ENCODE measurements at regions not wholly inside any gene's neighbourhood (a gene's known extent, or its start where the extent isn't known, plus 50 kb on each side); places are given as distances from the start of the nearest gene placed in this dataset.
"Not testable (repeated sequence)": the region's sequence is repeated elsewhere in the genome, so short reads cannot be mapped to it uniquely, and the experiment has no call there.

DNA sequence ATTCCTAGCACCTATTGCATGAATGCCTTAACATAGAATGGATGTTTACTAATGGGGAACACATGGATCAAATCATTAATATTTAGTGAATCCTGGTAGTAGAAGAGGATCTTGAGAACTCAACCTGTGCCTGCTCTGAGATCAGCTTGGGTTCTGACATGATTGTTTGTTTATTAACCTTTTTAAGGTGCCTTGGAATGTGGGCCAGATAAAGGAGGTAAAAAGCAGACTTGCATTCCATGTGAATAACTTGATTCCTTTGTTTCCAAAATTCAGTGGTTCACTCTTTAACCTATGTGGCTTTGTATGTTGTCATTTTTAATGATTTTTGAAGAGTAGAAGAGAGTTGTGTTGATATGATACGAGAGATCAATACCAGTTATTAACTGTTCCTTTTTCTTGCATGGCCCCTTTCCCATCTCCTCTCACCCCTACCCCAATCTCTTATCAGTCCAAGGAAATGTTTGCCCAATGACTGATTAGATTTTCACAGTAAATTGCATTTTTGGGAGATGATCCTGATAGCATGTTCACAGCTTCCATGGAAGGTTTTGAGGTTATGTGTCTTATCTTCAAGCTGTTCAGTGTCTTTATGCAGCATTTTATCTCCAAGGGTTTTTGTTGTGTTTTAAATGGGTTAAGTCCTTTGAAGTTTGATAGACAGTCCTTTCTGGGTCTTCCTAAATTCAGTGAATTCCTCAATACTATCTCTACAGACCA, 193.7 kb upstream of the FRMD6 start:
- Mint-ChIP-seq H3K27ac (no peak overlapping the region), H3K4me1 (ENCODE audit: low read depth) (no peaks in the 10 kb centered on the region), H3K27me3 (peaks cover 9% of the 10 kb centered on the region), H3K36me3 (ENCODE audit: low read depth) (no peaks in the 10 kb centered on the region), H3K9me3 (peaks cover 4% of the 10 kb centered on the region), H3K4me3 (no peak overlapping the region)

DNA sequence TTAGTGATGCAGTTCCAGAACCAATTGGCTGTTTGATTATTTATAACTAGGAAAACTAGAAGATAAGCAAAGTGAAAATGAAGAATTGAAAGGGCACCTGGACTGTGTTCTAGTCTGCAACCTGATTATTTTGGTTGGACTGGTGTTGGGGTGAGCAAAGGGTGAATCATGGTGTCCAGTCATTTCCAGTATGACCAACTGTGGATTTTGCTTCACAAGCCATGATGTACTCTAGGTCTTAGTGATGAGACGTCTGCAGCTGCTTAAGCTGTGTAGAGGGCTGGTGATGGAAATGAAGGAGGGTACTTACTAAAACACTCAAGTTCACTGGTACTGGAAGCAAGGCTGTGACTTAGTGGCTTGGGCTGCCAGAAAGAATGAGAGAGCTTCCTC, 193.2 kb upstream of the FRMD6 start:
- H3K9me3 Mint-ChIP-seq: peaks cover 4% of the 10 kb centered on the region
- H3K4me1 Mint-ChIP-seq (ENCODE audit: low read depth): no peaks in the 10 kb centered on the region
- no peak overlapping the region for H3K4me3 Mint-ChIP-seq
- H3K27me3 Mint-ChIP-seq: peaks cover 9% of the 10 kb centered on the region
- H3K36me3 Mint-ChIP-seq (ENCODE audit: low read depth): no peaks in the 10 kb centered on the region
- H3K27ac Mint-ChIP-seq: no peak overlapping the region

DNA sequence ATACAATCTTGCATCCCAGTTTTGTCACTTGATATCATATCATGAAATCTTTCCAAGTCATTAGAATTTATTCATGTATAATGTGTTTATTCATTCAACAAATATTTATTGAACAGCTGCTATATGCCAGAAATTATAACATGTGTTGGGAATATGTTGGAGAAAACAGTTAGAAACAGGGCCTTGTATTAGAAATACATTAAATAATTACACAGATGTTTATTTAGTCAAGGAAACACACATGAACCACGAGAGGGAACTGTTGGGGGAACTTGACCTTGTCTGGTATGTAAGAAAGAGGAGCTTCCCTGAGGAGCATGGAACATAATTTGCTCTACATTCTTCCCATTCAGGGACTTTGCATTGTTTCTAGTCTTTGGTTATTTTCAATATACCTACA, 191.7 kb upstream of the FRMD6 start:
- no peak overlapping the region for H3K4me3 Mint-ChIP-seq
- H3K9me3 Mint-ChIP-seq: peaks cover 4% of the 10 kb centered on the region
- peaks cover 9% of the 10 kb centered on the region for H3K27me3 Mint-ChIP-seq
- no peaks in the 10 kb centered on the region for H3K36me3 Mint-ChIP-seq (ENCODE audit: low read depth)
- no peaks in the 10 kb centered on the region for H3K4me1 Mint-ChIP-seq (ENCODE audit: low read depth)
- H3K27ac Mint-ChIP-seq: no peak overlapping the region

GRCh38 chr14:51462182-51462581, 189.5 kb upstream of the FRMD6 start:
- peaks cover 3% of the 10 kb centered on the region for H3K27me3 Mint-ChIP-seq
- no peaks in the 10 kb centered on the region for H3K36me3 Mint-ChIP-seq (ENCODE audit: low read depth)
- no peaks in the 10 kb centered on the region for H3K9me3 Mint-ChIP-seq
- no peak overlapping the region for H3K4me3 Mint-ChIP-seq
- H3K27ac Mint-ChIP-seq: peak overlapping the region; percentile 19
- no peaks in the 10 kb centered on the region for H3K4me1 Mint-ChIP-seq (ENCODE audit: low read depth)

GRCh38 chr14:51462706-51463105, 189.0 kb upstream of the FRMD6 start:
- H3K4me1 Mint-ChIP-seq (ENCODE audit: low read depth): no peaks in the 10 kb centered on the region
- no peak overlapping the region for H3K4me3 Mint-ChIP-seq
- no peaks in the 10 kb centered on the region for H3K27me3 Mint-ChIP-seq
- H3K9me3 Mint-ChIP-seq: no peaks in the 10 kb centered on the region
- H3K36me3 Mint-ChIP-seq (ENCODE audit: low read depth): no peaks in the 10 kb centered on the region
- no peak overlapping the region for H3K27ac Mint-ChIP-seq

DNA sequence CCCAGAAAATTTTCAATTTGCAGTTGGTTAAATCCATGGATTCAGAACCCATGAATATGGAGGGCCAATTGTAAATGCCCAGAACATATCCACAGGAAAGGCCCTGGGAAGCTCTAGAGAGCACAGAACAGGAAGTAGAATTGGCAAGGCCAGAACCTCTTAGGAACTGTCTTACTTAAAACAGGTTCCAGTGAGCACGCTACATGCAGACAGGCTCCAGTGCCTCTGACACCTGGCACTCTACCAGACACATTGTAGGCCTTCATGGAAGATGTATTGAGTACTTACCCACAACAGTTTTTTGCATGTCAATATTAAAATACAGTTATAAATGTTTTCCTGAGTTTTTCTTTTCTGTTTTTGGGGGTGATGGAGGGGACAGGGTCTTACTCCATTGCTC, 188.2 kb upstream of the FRMD6 start:
- Mint-ChIP-seq H3K36me3 (ENCODE audit: low read depth) (no peaks in the 10 kb centered on the region), H3K27ac (no peak overlapping the region), H3K9me3 (no peaks in the 10 kb centered on the region), H3K4me3 (no peak overlapping the region), H3K4me1 (ENCODE audit: low read depth) (no peaks in the 10 kb centered on the region), H3K27me3 (no peaks in the 10 kb centered on the region)

DNA sequence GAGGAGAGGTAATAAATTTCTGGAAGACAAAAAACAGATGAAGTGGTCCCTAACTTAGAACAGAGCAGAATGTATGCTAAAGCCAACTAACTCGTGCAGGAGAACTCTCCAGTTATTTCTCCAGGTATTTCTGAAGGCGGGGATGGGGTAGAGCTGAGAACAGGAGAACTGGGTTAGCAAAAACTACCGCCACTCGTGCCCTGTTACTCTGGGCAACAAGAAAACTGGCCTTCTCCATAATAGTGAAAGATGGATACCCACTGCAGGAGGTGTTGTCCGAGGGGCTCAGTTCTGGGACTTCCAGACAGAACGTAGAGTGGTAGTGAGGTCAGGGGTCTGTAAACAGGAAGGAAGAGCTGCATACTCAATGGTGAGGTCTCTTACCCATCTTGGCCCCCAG, 187.3 kb upstream of the FRMD6 start:
- H3K4me3 Mint-ChIP-seq: no peak overlapping the region
- H3K27ac Mint-ChIP-seq: no peak overlapping the region
- H3K27me3 Mint-ChIP-seq: no peaks in the 10 kb centered on the region
- no peaks in the 10 kb centered on the region for H3K36me3 Mint-ChIP-seq (ENCODE audit: low read depth)
- no peaks in the 10 kb centered on the region for H3K9me3 Mint-ChIP-seq
- no peaks in the 10 kb centered on the region for H3K4me1 Mint-ChIP-seq (ENCODE audit: low read depth)

- Mint-ChIP-seq H3K36me3 (ENCODE audit: low read depth) (no peaks in the 10 kb centered on the region), H3K4me1 (ENCODE audit: low read depth) (no peaks in the 10 kb centered on the region), H3K27ac (no peak overlapping the region), H3K27me3 (no peaks in the 10 kb centered on the region), H3K4me3 (no peak overlapping the region), H3K9me3 (no peaks in the 10 kb centered on the region)
Observed at GRCh38 chr14:51465486-51465885, 186.2 kb upstream of the FRMD6 start.

- H3K4me3 Mint-ChIP-seq; H3K27ac Mint-ChIP-seq; H3K27me3 Mint-ChIP-seq; H3K4me1 Mint-ChIP-seq (ENCODE audit: low read depth); H3K9me3 Mint-ChIP-seq; H3K36me3 Mint-ChIP-seq (ENCODE audit: low read depth): not testable (repeated sequence)
Observed at GRCh38 chr14:51467392-51467791, 184.3 kb upstream of the FRMD6 start.

GRCh38 chr14:51468523-51468922, 183.2 kb upstream of the FRMD6 start:
- Mint-ChIP-seq H3K27ac (no peak overlapping the region), H3K4me1 (ENCODE audit: low read depth) (no peaks in the 10 kb centered on the region), H3K27me3 (peaks cover 4% of the 10 kb centered on the region), H3K4me3 (no peak overlapping the region), H3K36me3 (ENCODE audit: low read depth) (no peaks in the 10 kb centered on the region), H3K9me3 (no peaks in the 10 kb centered on the region)

GRCh38 chr14:51472881-51473280, 178.8 kb upstream of the FRMD6 start:
- Mint-ChIP-seq H3K36me3 (ENCODE audit: low read depth) (no peaks in the 10 kb centered on the region), H3K27me3 (peaks cover 16% of the 10 kb centered on the region), H3K4me1 (ENCODE audit: low read depth) (no peaks in the 10 kb centered on the region), H3K9me3 (no peaks in the 10 kb centered on the region), H3K4me3 (no peak overlapping the region), H3K27ac (no peak overlapping the region)

- Mint-ChIP-seq H3K4me3 (no peak overlapping the region), H3K27ac (no peak overlapping the region), H3K4me1 (ENCODE audit: low read depth) (no peaks in the 10 kb centered on the region), H3K9me3 (no peaks in the 10 kb centered on the region), H3K36me3 (ENCODE audit: low read depth) (no peaks in the 10 kb centered on the region), H3K27me3 (peaks cover 16% of the 10 kb centered on the region)
Observed at GRCh38 chr14:51473351-51473750, 178.4 kb upstream of the FRMD6 start.

DNA sequence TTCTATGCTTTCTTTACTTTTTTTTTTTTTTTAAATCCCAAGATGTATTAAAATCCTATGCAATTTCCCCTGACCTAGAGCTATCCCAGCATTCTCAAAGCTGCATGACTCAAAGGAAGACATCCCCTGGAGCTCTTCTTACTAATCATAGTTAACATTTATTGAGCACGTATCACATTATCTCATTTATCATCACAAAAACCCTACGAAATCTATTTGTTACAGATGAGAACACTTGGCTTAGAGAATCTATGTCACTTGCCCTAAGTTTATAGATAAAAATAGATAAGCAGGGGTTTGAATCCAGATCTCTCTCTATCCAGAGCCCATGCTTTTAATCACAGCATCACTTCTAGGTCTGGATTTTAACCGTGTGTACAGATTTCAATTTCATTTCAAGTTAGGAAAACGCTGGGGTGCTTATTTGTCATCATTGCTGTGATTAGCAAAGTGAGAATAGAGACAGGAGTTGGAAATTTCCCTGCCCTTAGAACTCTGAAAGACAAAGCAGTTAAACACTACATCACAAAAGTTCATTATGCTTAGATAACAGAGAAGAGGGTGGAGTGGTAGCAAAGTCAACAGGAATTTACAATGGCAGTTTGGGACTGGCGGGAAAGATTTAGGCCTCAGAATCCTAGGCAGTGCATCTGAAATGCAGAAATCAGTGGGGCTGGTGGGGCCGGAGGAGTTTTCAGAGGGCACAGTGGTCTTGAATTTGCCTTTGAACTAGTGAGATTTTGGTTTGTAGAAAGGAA, 177.7 kb upstream of the FRMD6 start:
- Mint-ChIP-seq H3K9me3 (no peaks in the 10 kb centered on the region), H3K27ac (no peak overlapping the region), H3K4me3 (no peak overlapping the region), H3K4me1 (ENCODE audit: low read depth) (no peaks in the 10 kb centered on the region), H3K36me3 (ENCODE audit: low read depth) (no peaks in the 10 kb centered on the region), H3K27me3 (peaks cover 16% of the 10 kb centered on the region)

DNA sequence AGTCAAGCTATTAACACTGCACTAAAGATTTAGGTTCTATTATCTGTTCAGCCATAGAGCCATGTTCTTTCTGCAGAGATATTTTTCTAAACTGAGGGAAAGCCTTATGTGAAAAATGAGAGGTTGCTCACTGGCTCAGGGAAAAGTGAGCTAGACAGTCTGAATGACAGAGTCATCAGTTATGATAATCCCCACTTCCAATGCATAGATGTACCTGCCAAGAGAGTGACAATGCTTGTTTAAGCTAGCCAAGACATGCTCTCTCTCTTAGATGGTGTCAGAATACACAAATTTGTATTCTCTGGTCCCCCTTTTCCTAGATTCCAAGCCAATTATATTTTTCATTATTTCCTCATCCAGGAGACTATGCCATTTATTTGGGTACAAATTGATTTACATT, 176.9 kb upstream of the FRMD6 start:
- peaks cover 16% of the 10 kb centered on the region for H3K27me3 Mint-ChIP-seq
- no peak overlapping the region for H3K27ac Mint-ChIP-seq
- no peaks in the 10 kb centered on the region for H3K9me3 Mint-ChIP-seq

DNA sequence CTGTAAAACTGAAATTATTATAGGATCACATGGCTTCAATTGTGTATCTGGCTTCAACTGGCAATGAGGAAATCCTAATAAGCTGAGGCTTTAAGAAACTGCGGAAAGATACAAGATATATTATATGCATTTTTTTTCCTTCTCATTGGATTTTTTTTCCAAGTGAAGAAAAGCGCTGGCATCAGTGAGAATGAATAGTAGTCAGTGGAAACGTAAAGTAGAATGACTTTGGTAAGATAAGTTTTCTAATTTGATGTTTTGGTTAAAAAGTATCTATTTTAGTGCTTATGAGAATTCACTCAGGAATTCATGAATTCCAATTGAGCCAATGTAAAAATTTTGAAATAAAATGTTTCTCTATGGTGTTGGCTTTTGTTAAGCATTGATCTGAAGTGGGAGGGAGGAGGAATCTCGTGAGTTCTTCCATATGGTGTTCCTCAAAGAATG, 173.5 kb upstream of the FRMD6 start:
- Mint-ChIP-seq H3K27me3 (peaks cover 13% of the 10 kb centered on the region), H3K27ac (no peak overlapping the region), H3K9me3 (no peaks in the 10 kb centered on the region), H3K36me3 (ENCODE audit: low read depth) (no peaks in the 10 kb centered on the region), H3K4me1 (ENCODE audit: low read depth) (no peaks in the 10 kb centered on the region), H3K4me3 (no peak overlapping the region)

More for the DNA sequence above, 176.9 kb upstream of the FRMD6 start:
- Mint-ChIP-seq H3K4me3 (no peak overlapping the region), H3K36me3 (ENCODE audit: low read depth) (no peaks in the 10 kb centered on the region), H3K4me1 (ENCODE audit: low read depth) (no peaks in the 10 kb centered on the region)

Data from stimulated activated naive CD8-positive, alpha-beta T cell treated with anti-CD3 and anti-CD28 coated beads, Interleukin-15, Interleukin-2, amounts not matched to agents 100 ng/mL and 50 ng/mL, for 24 hours (primary cell).